OCI-LY7 (cell line): ENCODE measurements at regions not wholly inside any gene's neighbourhood (a gene's known extent, or its start where the extent isn't known, plus 50 kb on each side); places are given as distances from the start of the nearest gene placed in this dataset.

Experiments
- BruUV-seq: library from RNA; stranded (reverse); fragments of 400-500 nt; replicated peaks from 2 replicates; lab custom pipeline; 2021; lab: Mats Ljungman, UMichigan
- CTCF ChIA-PET: fragments of 300-600 bp; sonication (Branson Sonifier 250); formaldehyde crosslinking; loops from one replicate; lab custom pipeline; 2022; ENCODE audit warnings: antibody characterized with exemption; ENCODE audit not compliant: unreplicated experiment; lab: Charles Lee
- POLR2A ChIA-PET: fragments of 300-600 bp; sonication (Branson Sonifier 250); formaldehyde crosslinking; loops from one replicate; lab custom pipeline; 2022; ENCODE audit warnings: antibody characterized with exemption; lab: Charles Lee
- DNase-seq: peaks from one replicate; pipeline ENCODE4 v3.0.0-alpha.2; 2015; ENCODE audit warnings: low spot score
- H2AFZ ChIP-seq: fragments of 200-600 bp; sonication (generic), shearing (Covaris generic); 2 replicates; pipeline ENCODE4 v1.6.1; 2014; ENCODE audit warnings: mild to moderate bottlenecking, antibody characterized with exemption, low read length, moderate library complexity
- H3K27ac ChIP-seq: fragments of 200-600 bp; sonication (generic); 2 replicates; pipeline ENCODE4 v1.5.1; 2014; ENCODE audit warnings: mixed run types, low read depth, mild to moderate bottlenecking, moderate library complexity, low read length, inconsistent platforms; ENCODE audit not compliant: poor library complexity, severe bottlenecking
- H3K36me3 ChIP-seq: fragments of 200-600 bp; sonication (generic); 2 replicates; pipeline ENCODE4 v1.6.1; 2014; ENCODE audit warnings: mild to moderate bottlenecking, antibody characterized with exemption, low read length, moderate library complexity, mixed read lengths; ENCODE audit not compliant: insufficient read depth
- H3K4me1 ChIP-seq: fragments of 200-600 bp; sonication (generic); 2 replicates; pipeline ENCODE4 v1.5.1; 2014; ENCODE audit warnings: mild to moderate bottlenecking, low read length; ENCODE audit not compliant: insufficient read depth, poor library complexity, severe bottlenecking
- H3K4me2 ChIP-seq: fragments of 200-600 bp; sonication (generic); 2 replicates; pipeline ENCODE4 v1.6.1; 2014; ENCODE audit warnings: mild to moderate bottlenecking, low read length
- H3K4me3 ChIP-seq: fragments of 200-600 bp; sonication (generic); 2 replicates; pipeline ENCODE4 v1.5.1; 2014; ENCODE audit warnings: mild to moderate bottlenecking, low read depth, low read length; ENCODE audit not compliant: poor library complexity, severe bottlenecking
- H3K79me2 ChIP-seq: fragments of 200-600 bp; sonication (generic); 2 replicates; pipeline ENCODE4 v1.6.1; 2016; ENCODE audit warnings: low read depth, mild to moderate bottlenecking, low read length, moderate library complexity, mixed read lengths; ENCODE audit not compliant: insufficient read depth
- H3K9me2 ChIP-seq: fragments of 200-600 bp; sonication (generic); 2 replicates; pipeline ENCODE4 v1.6.1; 2016; ENCODE audit warnings: mild to moderate bottlenecking, low read length, mixed read lengths; ENCODE audit not compliant: insufficient read depth
- H3K9me3 ChIP-seq: fragments of 200-600 bp; sonication (generic); 2 replicates; pipeline ENCODE4 v1.6.1; 2014; ENCODE audit warnings: mild to moderate bottlenecking, mixed run types, low read length, mixed read lengths
- H4K20me1 ChIP-seq: fragments of 200-600 bp; sonication (generic); 2 replicates; pipeline ENCODE4 v1.6.1; 2014; ENCODE audit warnings: mild to moderate bottlenecking, antibody characterized with exemption, low read length, moderate library complexity, mixed read lengths; ENCODE audit not compliant: insufficient read depth
- CTCF ChIP-seq: fragments of 200-600 bp; sonication (generic); conservative IDR thresholded peaks from 2 replicates; pipeline ENCODE4 v1.5.1; 2014; ENCODE audit warnings: mild to moderate bottlenecking, antibody characterized with exemption, low read length, moderate library complexity, mixed read lengths
- EZH2phosphoT487 ChIP-seq: fragments of 200-600 bp; sonication (generic); IDR thresholded peaks from 2 replicates; pipeline ENCODE4 v1.6.1; 2018; ENCODE audit warnings: low read depth, borderline replicate concordance, mild to moderate bottlenecking, mixed run types, antibody characterized with exemption, low read length, moderate library complexity, mixed read lengths
- intact Hi-C: fragments of 100-400 bp; cut with micrococcal nuclease; formaldehyde crosslinking; loops from one replicate; pipeline ENCODE4 v1.10.0; 2022; ENCODE audit not compliant: unreplicated experiment

- H3K9me2 ChIP-seq, result no peaks in the 10 kb centered on the region
- TF ChIP-seq CTCF (no peak), EZH2phosphoT487 (no peak)
- no TSS peak for BruUV-seq
- no peak overlapping the region for H3K4me3 ChIP-seq
- CTCF ChIA-PET, result no interaction called here
- no peaks in the 10 kb centered on the region for H3K79me2 ChIP-seq
- no peaks in the 10 kb centered on the region for H3K36me3 ChIP-seq
- no peak overlapping the region for H2AFZ ChIP-seq
- H3K4me2 ChIP-seq, result no peak overlapping the region
- H4K20me1 ChIP-seq, result no peaks in the 10 kb centered on the region
- H3K4me1 ChIP-seq, result no peaks in the 10 kb centered on the region
- DNase-seq, result no peak
- no peaks in the 10 kb centered on the region for H3K9me3 ChIP-seq
- POLR2A ChIA-PET, result no interaction called here
- intact Hi-C loops, result no loop called here
- H3K27ac ChIP-seq, result no peak overlapping the region
Measured at GRCh38 chr14:25111061-25111601, 61.2 kb upstream of the STXBP6 start.

GRCh38 chr14:25110106-25110505 lies 60.2 kb upstream of the STXBP6 start:
- H3K9me3 ChIP-seq, result no peaks in the 10 kb centered on the region
- no peak overlapping the region for H3K27ac ChIP-seq
- no peak for TF ChIP-seq EZH2phosphoT487
- no peak for TF ChIP-seq CTCF
- H3K9me2 ChIP-seq, result no peaks in the 10 kb centered on the region
- H3K4me2 ChIP-seq, result no peak overlapping the region
- no peak for DNase-seq
- H3K36me3 ChIP-seq, result no peaks in the 10 kb centered on the region
- no peaks in the 10 kb centered on the region for H3K4me1 ChIP-seq
- H2AFZ ChIP-seq, result no peak overlapping the region
- intact Hi-C loops, result no loop called here
- H3K4me3 ChIP-seq, result no peak overlapping the region
- H3K79me2 ChIP-seq, result no peaks in the 10 kb centered on the region
- POLR2A ChIA-PET, result no interaction called here
- CTCF ChIA-PET, result no interaction called here
- no TSS peak for BruUV-seq
- H4K20me1 ChIP-seq, result no peaks in the 10 kb centered on the region

GRCh38 chr14:25108959-25109358 lies 59.0 kb upstream of the STXBP6 start:
- H3K4me1 ChIP-seq, result no peaks in the 10 kb centered on the region
- no peaks in the 10 kb centered on the region for H3K9me2 ChIP-seq
- POLR2A ChIA-PET, result no interaction called here
- no peak overlapping the region for H3K4me2 ChIP-seq
- BruUV-seq, result no TSS peak
- no peaks in the 10 kb centered on the region for H3K36me3 ChIP-seq
- no peaks in the 10 kb centered on the region for H3K79me2 ChIP-seq
- H4K20me1 ChIP-seq, result no peaks in the 10 kb centered on the region
- H3K27ac ChIP-seq, result no peak overlapping the region
- intact Hi-C loops, result no loop called here
- TF ChIP-seq CTCF (no peak), EZH2phosphoT487 (no peak)
- no peaks in the 10 kb centered on the region for H3K9me3 ChIP-seq
- CTCF ChIA-PET, result no interaction called here
- no peak overlapping the region for H3K4me3 ChIP-seq
- DNase-seq, result no peak
- no peak overlapping the region for H2AFZ ChIP-seq
